Smooth muscle cell (in vitro differentiated cells): ENCODE measurements at regions not wholly inside any gene's neighbourhood (a gene's known extent, or its start where the extent isn't known, plus 50 kb on each side); places are given as distances from the start of the nearest gene placed in this dataset.
A peak's percentile ranks its signal among the peaks of the same experiment; 100 is the strongest.

ENCODE experiments used
- DNase-seq: peaks from one replicate; lab custom pipeline; 2025; ENCODE audit not compliant: unreplicated experiment; lab: John Stamatoyannopoulos, UW
- H2AFZ ChIP-seq: fragments of 200-600 bp; sonication (generic); 2 replicates; pipeline ENCODE4 v1.6.0; 2016; ENCODE audit warnings: antibody characterized with exemption, low read depth, mild to moderate bottlenecking
- H3F3A ChIP-seq: fragments of 200-600 bp; sonication (generic); 2 replicates; pipeline ENCODE4 v1.6.0; 2017; ENCODE audit warnings: antibody characterized with exemption, low read depth
- H3K27ac ChIP-seq: fragments of 200-600 bp; sonication (generic); 2 replicates; pipeline ENCODE4 v1.5.1; 2016; ENCODE audit warnings: low read depth, mild to moderate bottlenecking
- H3K27me3 ChIP-seq: fragments of 200-600 bp; sonication (generic); 2 replicates; pipeline ENCODE4 v1.6.1; 2016; ENCODE audit warnings: low read depth, mild to moderate bottlenecking
- H3K36me3 ChIP-seq: fragments of 200-600 bp; sonication (generic); 2 replicates; pipeline ENCODE4 v1.5.1; 2016; ENCODE audit warnings: low read depth
- H3K4me1 ChIP-seq: fragments of 200-600 bp; sonication (generic); 2 replicates; pipeline ENCODE4 v1.5.1; 2016; ENCODE audit warnings: low read depth
- H3K4me2 ChIP-seq: fragments of 200-600 bp; sonication (generic); 2 replicates; pipeline ENCODE4 v1.6.0; 2016; ENCODE audit warnings: mild to moderate bottlenecking
- H3K4me3 ChIP-seq: fragments of 200-600 bp; sonication (generic); 2 replicates; pipeline ENCODE4 v1.5.1; 2016; ENCODE audit warnings: mild to moderate bottlenecking
- H3K79me2 ChIP-seq: fragments of 200-600 bp; sonication (generic); 2 replicates; pipeline ENCODE4 v1.6.0; 2016; ENCODE audit warnings: low read depth, mild to moderate bottlenecking
- H3K9ac ChIP-seq: fragments of 200-600 bp; sonication (generic); 2 replicates; pipeline ENCODE4 v1.6.0; 2016; ENCODE audit warnings: low read depth
- H3K9me3 ChIP-seq: fragments of 200-600 bp; sonication (generic); replicated peaks from 2 replicates; pipeline ENCODE4 v1.5.1; 2016; ENCODE audit warnings: low read depth
- H4K20me1 ChIP-seq: fragments of 200-600 bp; sonication (generic); 2 replicates; pipeline ENCODE4 v1.6.0; 2016; ENCODE audit warnings: low read depth
- WGBS: methylation state at CpG from one replicate; pipeline ENCODE4 v1.1.7; 2016; ENCODE audit warnings: low lambda C conversion rate; 5-methylcytosine and 5-hydroxymethylcytosine counted together
- TF ChIP-seq, protein P1 (sequence below): fragments of 200-600 bp; sonication (generic); IDR thresholded peaks from 2 replicates; pipeline ENCODE4 v1.5.1; 2017; ENCODE audit warnings: borderline replicate concordance, mild to moderate bottlenecking, antibody characterized with exemption; ENCODE audit not compliant: insufficient read depth, poor library complexity, severe bottlenecking

DNA sequence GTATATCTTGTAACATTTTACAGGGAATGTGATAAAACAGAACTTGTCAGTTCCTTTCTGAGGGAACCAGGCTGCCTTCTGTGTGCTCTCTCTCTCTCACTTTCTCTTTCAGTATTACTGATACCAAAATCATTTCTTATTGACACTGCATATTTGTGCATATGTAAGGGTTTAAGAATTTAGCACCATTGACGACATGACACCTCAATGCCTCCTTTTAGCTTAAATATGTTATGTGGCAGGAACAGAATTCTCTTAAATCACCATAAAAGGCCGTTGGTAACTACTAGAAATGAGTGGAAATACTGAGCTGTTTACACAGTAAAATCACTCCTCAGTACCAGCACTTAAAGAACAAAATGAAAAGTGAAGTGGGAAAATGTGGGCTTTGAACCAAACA, 457.7 kb upstream of the SYT1 start:
- DNase-seq, result no peak
- Histone ChIP-seq H3K4me2 (peak overlapping the region; percentile 33), H3K9ac (no peak overlapping the region), H3K79me2 (no peaks in the 10 kb centered on the region), H3K27me3 (no peaks in the 10 kb centered on the region), H4K20me1 (no peaks in the 10 kb centered on the region), H2AFZ (peak overlapping the region; percentile 59), H3K36me3 (no peaks in the 10 kb centered on the region), H3F3A (no peaks in the 10 kb centered on the region), H3K4me1 (peaks cover 12% of the 10 kb centered on the region), H3K4me3 (no peak overlapping the region), H3K27ac (peak overlapping the region; percentile 20), H3K9me3 (no peaks in the 10 kb centered on the region)
- TF ChIP-seq, protein P1, sequence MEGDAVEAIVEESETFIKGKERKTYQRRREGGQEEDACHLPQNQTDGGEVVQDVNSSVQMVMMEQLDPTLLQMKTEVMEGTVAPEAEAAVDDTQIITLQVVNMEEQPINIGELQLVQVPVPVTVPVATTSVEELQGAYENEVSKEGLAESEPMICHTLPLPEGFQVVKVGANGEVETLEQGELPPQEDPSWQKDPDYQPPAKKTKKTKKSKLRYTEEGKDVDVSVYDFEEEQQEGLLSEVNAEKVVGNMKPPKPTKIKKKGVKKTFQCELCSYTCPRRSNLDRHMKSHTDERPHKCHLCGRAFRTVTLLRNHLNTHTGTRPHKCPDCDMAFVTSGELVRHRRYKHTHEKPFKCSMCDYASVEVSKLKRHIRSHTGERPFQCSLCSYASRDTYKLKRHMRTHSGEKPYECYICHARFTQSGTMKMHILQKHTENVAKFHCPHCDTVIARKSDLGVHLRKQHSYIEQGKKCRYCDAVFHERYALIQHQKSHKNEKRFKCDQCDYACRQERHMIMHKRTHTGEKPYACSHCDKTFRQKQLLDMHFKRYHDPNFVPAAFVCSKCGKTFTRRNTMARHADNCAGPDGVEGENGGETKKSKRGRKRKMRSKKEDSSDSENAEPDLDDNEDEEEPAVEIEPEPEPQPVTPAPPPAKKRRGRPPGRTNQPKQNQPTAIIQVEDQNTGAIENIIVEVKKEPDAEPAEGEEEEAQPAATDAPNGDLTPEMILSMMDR, result no peak
- 20% methylated on average over 2 of the region's 2 CpGs for WGBS

- no peak overlapping the region for H3K4me2 ChIP-seq
- no peak overlapping the region for H3K27ac ChIP-seq
- H3K79me2 ChIP-seq, result no peaks in the 10 kb centered on the region
- TF ChIP-seq, protein P1, result no peak
- H3K4me1 ChIP-seq, result peaks cover 3% of the 10 kb centered on the region
- H3K36me3 ChIP-seq, result no peaks in the 10 kb centered on the region
- no peaks in the 10 kb centered on the region for H3K27me3 ChIP-seq
- H3F3A ChIP-seq, result no peaks in the 10 kb centered on the region
- no peak for DNase-seq
- H2AFZ ChIP-seq, result no peak overlapping the region
- H3K9ac ChIP-seq, result no peak overlapping the region
- H3K4me3 ChIP-seq, result no peak overlapping the region
- H4K20me1 ChIP-seq, result no peaks in the 10 kb centered on the region
- no peaks in the 10 kb centered on the region for H3K9me3 ChIP-seq
- 65% methylated on average over 2 of the region's 2 CpGs for WGBS
Observed at GRCh38 chr12:78407722-78408121, 456.9 kb upstream of the SYT1 start.

DNA sequence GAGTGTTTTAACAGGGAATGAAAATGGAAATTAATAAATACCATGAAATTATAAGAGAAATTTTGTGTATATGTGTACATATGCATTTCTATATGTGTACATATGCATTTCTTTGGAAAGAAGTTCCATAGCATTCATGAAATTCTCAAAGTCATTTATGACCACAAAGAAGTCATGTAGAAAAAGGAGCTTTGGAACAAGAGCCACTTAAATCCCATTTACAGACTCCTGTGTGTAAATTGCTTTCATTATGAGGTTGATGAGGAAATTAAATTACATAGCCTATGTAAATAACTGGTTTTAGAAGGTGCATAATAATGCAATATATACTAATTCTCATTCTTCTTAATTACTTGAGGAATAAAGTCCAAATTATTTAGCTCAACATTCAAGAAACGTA, 450.5 kb upstream of the SYT1 start:
- Histone ChIP-seq H2AFZ (no peak overlapping the region), H3K4me1 (no peaks in the 10 kb centered on the region), H3K79me2 (no peaks in the 10 kb centered on the region), H3K27me3 (no peaks in the 10 kb centered on the region), H3K4me3 (no peak overlapping the region), H3K27ac (no peak overlapping the region), H3K9ac (no peak overlapping the region), H3F3A (no peaks in the 10 kb centered on the region), H3K4me2 (no peak overlapping the region), H4K20me1 (no peaks in the 10 kb centered on the region), H3K36me3 (no peaks in the 10 kb centered on the region), H3K9me3 (no peaks in the 10 kb centered on the region)
- 94% methylated on average over 1 of the region's 1 CpG for WGBS
- DNase-seq, result no peak
- TF ChIP-seq, protein P1, result no peak

- no peak for DNase-seq
- no peak overlapping the region for H3K4me3 ChIP-seq
- H2AFZ ChIP-seq, result no peak overlapping the region
- H3K9ac ChIP-seq, result no peak overlapping the region
- H3K9me3 ChIP-seq, result no peaks in the 10 kb centered on the region
- no peak overlapping the region for H3K4me2 ChIP-seq
- H3K27me3 ChIP-seq, result no peaks in the 10 kb centered on the region
- TF ChIP-seq, protein P1, result no peak
- 90% methylated on average over 2 of the region's 2 CpGs for WGBS
- no peaks in the 10 kb centered on the region for H3K4me1 ChIP-seq
- no peak overlapping the region for H3K27ac ChIP-seq
- no peaks in the 10 kb centered on the region for H3F3A ChIP-seq
- no peaks in the 10 kb centered on the region for H3K79me2 ChIP-seq
- no peaks in the 10 kb centered on the region for H3K36me3 ChIP-seq
- H4K20me1 ChIP-seq, result no peaks in the 10 kb centered on the region
Observed at GRCh38 chr12:78418919-78419318, 445.7 kb upstream of the SYT1 start.
